ENCODE measurements at regions not wholly inside any gene's neighbourhood (a gene's known extent, or its start where the extent isn't known, plus 50 kb on each side); places are given as distances from the start of the nearest gene placed in this dataset.

GRCh38 chr7:9856668-9857067 is 1117.0 kb upstream of the PHF14 start:
- no peak for DNase-seq (ENCODE audit: low spot score)

- DNase-seq (ENCODE audit: low spot score) = no peak
These were observed 1110.1 kb upstream of the PHF14 start for GRCh38 chr7:9863545-9863944.

- no peak for DNase-seq (ENCODE audit: low spot score)
These were observed 1104.5 kb upstream of the PHF14 start for GRCh38 chr7:9869151-9869550.

- no peak for DNase-seq (ENCODE audit: low spot score)
These were observed 1104.1 kb upstream of the PHF14 start for GRCh38 chr7:9869566-9869965.

GRCh38 chr7:9870674-9871073 is 1103.0 kb upstream of the PHF14 start:
- DNase-seq (ENCODE audit: low spot score) = no peak

- no peak for DNase-seq (ENCODE audit: low spot score)
These were observed 1099.5 kb upstream of the PHF14 start for GRCh38 chr7:9874182-9874581.

GRCh38 chr7:9876053-9876452 is 1097.6 kb upstream of the PHF14 start:
- DNase-seq (ENCODE audit: low spot score) = no peak

- no peak for DNase-seq (ENCODE audit: low spot score)
These were observed 1084.1 kb upstream of the PHF14 start for GRCh38 chr7:9889554-9889953.

GRCh38 chr7:9890092-9890491 is 1083.6 kb upstream of the PHF14 start:
- DNase-seq (ENCODE audit: low spot score) = no peak

GRCh38 chr7:9891056-9891455 is 1082.6 kb upstream of the PHF14 start:
- DNase-seq (ENCODE audit: low spot score) = no peak

- DNase-seq (ENCODE audit: low spot score) = no peak
These were observed 1073.3 kb upstream of the PHF14 start for GRCh38 chr7:9900339-9900738.

- DNase-seq (ENCODE audit: low spot score) = no peak
These were observed 1052.3 kb upstream of the PHF14 start for GRCh38 chr7:9921326-9921725.

GRCh38 chr7:9937944-9938631 is 1035.6 kb upstream of the PHF14 start:
- DNase-seq (ENCODE audit: low spot score) = no peak

GRCh38 chr7:9939176-9939575 is 1034.5 kb upstream of the PHF14 start:
- DNase-seq (ENCODE audit: low spot score) = no peak

- no peak for DNase-seq (ENCODE audit: low spot score)
These were observed 1028.5 kb upstream of the PHF14 start for GRCh38 chr7:9945131-9945530.

GRCh38 chr7:9945857-9946256 is 1027.8 kb upstream of the PHF14 start:
- no peak for DNase-seq (ENCODE audit: low spot score)

GRCh38 chr7:9955138-9955537 is 1018.5 kb upstream of the PHF14 start:
- no peak for DNase-seq (ENCODE audit: low spot score)

GRCh38 chr7:9958486-9958885 is 1015.2 kb upstream of the PHF14 start:
- no peak for DNase-seq (ENCODE audit: low spot score)

GRCh38 chr7:9960460-9960859 is 1013.2 kb upstream of the PHF14 start:
- DNase-seq (ENCODE audit: low spot score) = no peak

- no peak for DNase-seq (ENCODE audit: low spot score)
These were observed 1012.3 kb upstream of the PHF14 start for GRCh38 chr7:9961161-9961922.

- no peak for DNase-seq (ENCODE audit: low spot score)
These were observed 1010.9 kb upstream of the PHF14 start for GRCh38 chr7:9962742-9963141.

GRCh38 chr7:9978106-9979064 is 995.3 kb upstream of the PHF14 start:
- DNase-seq (ENCODE audit: low spot score) = no peak

Data from HuH-7.5 (cell line).